Keratinocyte (primary cell): ENCODE measurements at regions not wholly inside any gene's neighbourhood (a gene's known extent, or its start where the extent isn't known, plus 50 kb on each side); places are given as distances from the start of the nearest gene placed in this dataset.

Experiments used
- DNase-seq: peaks from one replicate; pipeline ENCODE4 v3.0.0-alpha.2; 2011; ENCODE audit warnings: low read depth, missing footprints, low spot score
- FAIRE-seq: peaks from 2 replicates; lab custom pipeline; 2011; peaks lifted over from hg19 to GRCh38; lab: Jason Lieb, UNC
- H2AFZ ChIP-seq: 2 replicates; pipeline ENCODE4 v1.6.0; 2012; ENCODE audit warnings: low read length, control low read depth, inconsistent platforms; ENCODE audit not compliant: control insufficient read depth
- H3K27ac ChIP-seq: 2 replicates; pipeline ENCODE4 v1.5.1; 2011; ENCODE audit warnings: low read length; ENCODE audit not compliant: control insufficient read depth, insufficient read depth
- H3K27me3 ChIP-seq: 3 replicates; pipeline ENCODE4 v1.6.0; 2011; ENCODE audit warnings: low read length; ENCODE audit not compliant: control insufficient read depth, insufficient read depth; ENCODE audit errors: extremely low read depth
- H3K36me3 ChIP-seq, 2 experiments: 2 replicates in 1 of 2; 3 replicates in 1 of 2; pipeline ENCODE4 v1.5.1; 2011; ENCODE audit warnings: low read length in 2 of 2, mild to moderate bottlenecking in 1 of 2; ENCODE audit not compliant: control insufficient read depth in 2 of 2, insufficient read depth in 2 of 2; ENCODE audit errors: extremely low read depth in 1 of 2
- H3K4me1 ChIP-seq: 3 replicates; pipeline ENCODE4 v1.5.1; 2011; ENCODE audit warnings: low read length; ENCODE audit not compliant: control insufficient read depth, insufficient read depth; ENCODE audit errors: extremely low read depth
- H3K4me2 ChIP-seq: 3 replicates; pipeline ENCODE4 v1.6.0; 2011; ENCODE audit warnings: low read depth, low read length; ENCODE audit not compliant: control insufficient read depth, insufficient read depth; ENCODE audit errors: extremely low read depth
- H3K4me3 ChIP-seq, 3 experiments: fragments of 200-600 bp in 1 of 3; sonication (generic) in 1 of 3; 2 replicates in 2 of 3; 3 replicates in 1 of 3; pipeline ENCODE4 v1.5.1; 2011 to 2016; ENCODE audit warnings: low read length in 3 of 3, mild to moderate bottlenecking in 3 of 3, control low read depth in 2 of 3, inconsistent platforms in 1 of 3, low read depth in 1 of 3, mixed read lengths in 1 of 3, mixed run types in 1 of 3, moderate library complexity in 1 of 3; ENCODE audit not compliant: control insufficient read depth in 2 of 3, insufficient read depth in 2 of 3; ENCODE audit errors: extremely low read depth in 1 of 3
- H3K79me2 ChIP-seq: 2 replicates; pipeline ENCODE4 v1.6.0; 2012; ENCODE audit warnings: low read length; ENCODE audit not compliant: control insufficient read depth, insufficient read depth
- H3K9ac ChIP-seq: 3 replicates; pipeline ENCODE4 v1.6.0; 2011; ENCODE audit warnings: low read length; ENCODE audit not compliant: control insufficient read depth, insufficient read depth; ENCODE audit errors: extremely low read depth
- H3K9me1 ChIP-seq: 3 replicates; pipeline ENCODE4 v1.6.0; 2011; ENCODE audit warnings: low read length; ENCODE audit not compliant: control insufficient read depth, insufficient read depth; ENCODE audit errors: extremely low read depth
- H3K9me3 ChIP-seq: 2 replicates; pipeline ENCODE4 v1.5.1; 2012; ENCODE audit warnings: low read depth, low read length; ENCODE audit not compliant: control insufficient read depth
- H4K20me1 ChIP-seq: 3 replicates; pipeline ENCODE4 v1.6.0; 2011; ENCODE audit warnings: low read length; ENCODE audit not compliant: control insufficient read depth, insufficient read depth; ENCODE audit errors: extremely low read depth
- EZH2 ChIP-seq: IDR thresholded peaks from one replicate; pipeline ENCODE4 v1.6.1; 2012; ENCODE audit warnings: inconsistent platforms, mild to moderate bottlenecking, low read length, moderate library complexity
- dilution Hi-C: fragments of 300-500 bp; cut with MboI; formaldehyde crosslinking; loops from one replicate; pipeline ENCODE4 v1.7.0; 2020; ENCODE audit warnings: low sequenced_read_pairs; ENCODE audit not compliant: extremely low pct_ligation_motif_present
- TF ChIP-seq, protein P1 (sequence below), 3 experiments: IDR thresholded peaks in 1 of 3; conservative IDR thresholded peaks in 1 of 3; optimal IDR thresholded peaks in 1 of 3; 2 replicates in 2 of 3; 3 replicates in 1 of 3; pipeline versions ENCODE3 to v1.5.1; 2011; ENCODE audit warnings: low read length in 3 of 3, mild to moderate bottlenecking in 3 of 3, moderate library complexity in 2 of 3, control low read depth in 1 of 3, inconsistent platforms in 1 of 3; ENCODE audit not compliant: insufficient read depth in 2 of 3; ENCODE audit errors: extremely low read depth in 1 of 3

- Histone ChIP-seq H4K20me1 (no peaks in the 10 kb centered on the region), H2AFZ (no peak overlapping the region), H3K27ac (no peak overlapping the region), H3K9me3 (no peaks in the 10 kb centered on the region), H3K79me2 (no peaks in the 10 kb centered on the region), H3K9me1 (no peaks in the 10 kb centered on the region), H3K4me3 (no peak overlapping the region), H3K4me2 (no peak overlapping the region), H3K4me1 (no peaks in the 10 kb centered on the region), H3K27me3 (no peaks in the 10 kb centered on the region), H3K9ac (no peak overlapping the region), H3K36me3 (no peaks in the 10 kb centered on the region)
- DNase-seq (no peak), FAIRE-seq (no peak)
- dilution Hi-C loops = no loop called here
- TF ChIP-seq, protein P1, sequence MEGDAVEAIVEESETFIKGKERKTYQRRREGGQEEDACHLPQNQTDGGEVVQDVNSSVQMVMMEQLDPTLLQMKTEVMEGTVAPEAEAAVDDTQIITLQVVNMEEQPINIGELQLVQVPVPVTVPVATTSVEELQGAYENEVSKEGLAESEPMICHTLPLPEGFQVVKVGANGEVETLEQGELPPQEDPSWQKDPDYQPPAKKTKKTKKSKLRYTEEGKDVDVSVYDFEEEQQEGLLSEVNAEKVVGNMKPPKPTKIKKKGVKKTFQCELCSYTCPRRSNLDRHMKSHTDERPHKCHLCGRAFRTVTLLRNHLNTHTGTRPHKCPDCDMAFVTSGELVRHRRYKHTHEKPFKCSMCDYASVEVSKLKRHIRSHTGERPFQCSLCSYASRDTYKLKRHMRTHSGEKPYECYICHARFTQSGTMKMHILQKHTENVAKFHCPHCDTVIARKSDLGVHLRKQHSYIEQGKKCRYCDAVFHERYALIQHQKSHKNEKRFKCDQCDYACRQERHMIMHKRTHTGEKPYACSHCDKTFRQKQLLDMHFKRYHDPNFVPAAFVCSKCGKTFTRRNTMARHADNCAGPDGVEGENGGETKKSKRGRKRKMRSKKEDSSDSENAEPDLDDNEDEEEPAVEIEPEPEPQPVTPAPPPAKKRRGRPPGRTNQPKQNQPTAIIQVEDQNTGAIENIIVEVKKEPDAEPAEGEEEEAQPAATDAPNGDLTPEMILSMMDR (optimal IDR thresholded peaks at IDR 0.05 in 1 of 3, IDR thresholded peaks at IDR 0.05 in 1 of 3, conservative IDR thresholded peaks at IDR 0.05 in 1 of 3; ENCODE audit: extremely low read depth in 1 of 3, insufficient read depth in 2 of 3, low read length in 3 of 3) = no peak
- no peak for TF ChIP-seq EZH2
Measured at GRCh38 chr3:147333098-147333497, 73.2 kb downstream of the ZIC4 start.

DNA sequence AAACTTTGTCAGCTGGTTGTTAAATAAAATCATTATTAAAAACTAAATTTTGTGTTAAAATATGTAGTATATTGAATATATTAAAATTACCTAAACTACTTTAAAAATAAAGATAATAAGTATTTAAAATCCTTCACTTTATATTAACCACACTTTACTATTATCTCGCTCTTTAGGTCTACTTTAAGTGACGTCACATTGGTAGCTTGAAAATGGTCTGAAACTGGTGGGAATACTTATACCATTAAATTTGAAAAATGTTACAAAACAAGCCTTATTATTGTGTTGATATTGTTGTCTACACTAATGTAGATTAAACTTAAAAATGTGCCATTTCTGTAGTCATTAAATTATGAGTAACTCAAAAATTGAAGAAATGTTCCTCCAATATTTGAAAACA is 77.6 kb downstream of the ZIC4 start:
- Histone ChIP-seq H3K36me3 (no peaks in the 10 kb centered on the region), H3K4me3 (no peak overlapping the region), H3K9ac (no peak overlapping the region), H4K20me1 (no peaks in the 10 kb centered on the region), H3K79me2 (no peaks in the 10 kb centered on the region), H3K4me1 (no peaks in the 10 kb centered on the region), H3K9me1 (no peaks in the 10 kb centered on the region), H3K27ac (no peak overlapping the region), H2AFZ (no peak overlapping the region), H3K9me3 (no peaks in the 10 kb centered on the region), H3K27me3 (no peaks in the 10 kb centered on the region), H3K4me2 (no peak overlapping the region)
- DNase-seq (no peak), FAIRE-seq (no peak)
- TF ChIP-seq EZH2 = no peak
- TF ChIP-seq, protein P1 (optimal IDR thresholded peaks at IDR 0.05 in 1 of 3, IDR thresholded peaks at IDR 0.05 in 1 of 3, conservative IDR thresholded peaks at IDR 0.05 in 1 of 3; ENCODE audit: extremely low read depth in 1 of 3, insufficient read depth in 2 of 3, low read length in 3 of 3) = no peak
- dilution Hi-C loops = no loop called here
